SKM-1 treated with dmso at 0.1 percent for 144 hours (cell line): ENCODE measurements at regions not wholly inside any gene's neighbourhood (a gene's known extent, or its start where the extent isn't known, plus 50 kb on each side); places are given as distances from the start of the nearest gene placed in this dataset.

Experiments
- DNase-seq: peaks from one replicate; lab custom pipeline; 2025; ENCODE audit not compliant: unreplicated experiment; lab: John Stamatoyannopoulos, UW

- no peak for DNase-seq
Observed at GRCh38 chr3:18778598-18778997, 353.5 kb upstream of the SATB1 start.

GRCh38 chr3:18778094-18778493 lies 353.0 kb upstream of the SATB1 start:
- no peak for DNase-seq

- DNase-seq: no peak
Observed at GRCh38 chr3:18775501-18775900, 350.4 kb upstream of the SATB1 start.

GRCh38 chr3:18774319-18775088 lies 349.4 kb upstream of the SATB1 start:
- no peak for DNase-seq

- DNase-seq: no peak
Observed at GRCh38 chr3:18772699-18773305, 347.7 kb upstream of the SATB1 start.

- DNase-seq: no peak
Observed at GRCh38 chr3:18771931-18772330, 346.8 kb upstream of the SATB1 start.

- DNase-seq: no peak
Observed at GRCh38 chr3:18770800-18771199, 345.7 kb upstream of the SATB1 start.

- DNase-seq: no peak
Observed at GRCh38 chr3:18767756-18768303, 342.7 kb upstream of the SATB1 start.

GRCh38 chr3:18766974-18767373 lies 341.8 kb upstream of the SATB1 start:
- DNase-seq: peak; percentile 12

- DNase-seq: peak; percentile 7
Observed at GRCh38 chr3:18765662-18766061, 340.5 kb upstream of the SATB1 start.

- no peak for DNase-seq
Observed at GRCh38 chr3:18765161-18765560, 340.0 kb upstream of the SATB1 start.

- no peak for DNase-seq
Observed at GRCh38 chr3:18761530-18761929, 336.4 kb upstream of the SATB1 start.

GRCh38 chr3:18758047-18758704 lies 333.0 kb upstream of the SATB1 start:
- DNase-seq: peak; percentile 72

- DNase-seq: no peak
Observed at GRCh38 chr3:18757476-18757875, 332.3 kb upstream of the SATB1 start.

- DNase-seq: no peak
Observed at GRCh38 chr3:18752273-18752934, 327.3 kb upstream of the SATB1 start.

- no peak for DNase-seq
Observed at GRCh38 chr3:18751514-18751913, 326.4 kb upstream of the SATB1 start.

GRCh38 chr3:18747383-18747782 lies 322.2 kb upstream of the SATB1 start:
- DNase-seq: peak; percentile 72

- DNase-seq: peak; percentile 98
Observed at GRCh38 chr3:18745472-18745871, 320.3 kb upstream of the SATB1 start.

GRCh38 chr3:18744472-18744871 lies 319.3 kb upstream of the SATB1 start:
- no peak for DNase-seq

- no peak for DNase-seq
Observed at GRCh38 chr3:18743761-18744160, 318.6 kb upstream of the SATB1 start.
